ENCODE measurements at regions not wholly inside any gene's neighbourhood (a gene's known extent, or its start where the extent isn't known, plus 50 kb on each side); places are given as distances from the start of the nearest gene placed in this dataset.

GRCh38 chr12:75592638-75593335 lies 81.4 kb upstream of the KRR1 start:
- no peaks in the 10 kb centered on the region for H3K9me3 ChIP-seq (ENCODE audit: low read length)
- H3K27me3 ChIP-seq (ENCODE audit: insufficient read depth, low read depth, low read length): no peaks in the 10 kb centered on the region
- H3K36me3 ChIP-seq (ENCODE audit: insufficient read depth, low read length): no peaks in the 10 kb centered on the region
- no peak overlapping the region for H3K4me2 ChIP-seq (ENCODE audit: low read length)
- H2AFZ ChIP-seq (ENCODE audit: low read depth, low read length): no peak overlapping the region
- TF ChIP-seq MXI1 (conservative IDR thresholded peaks at IDR 0.05; ENCODE audit: poor library complexity, severe bottlenecking) (no peak), RAD21 (conservative IDR thresholded peaks at IDR 0.05) (no peak), EZH2 (IDR thresholded peaks at IDR 0.05; ENCODE audit: borderline replicate concordance, insufficient read depth, low read length, poor library complexity, severe bottlenecking) (no peak), TAF1 (IDR thresholded peaks at IDR 0.05; ENCODE audit: low read depth) (no peak), POLR2AphosphoS5 (IDR thresholded peaks at IDR 0.05) (no peak), SMC3 (conservative IDR thresholded peaks at IDR 0.05; ENCODE audit: poor library complexity) (no peak), EP300 (conservative IDR thresholded peaks at IDR 0.05; ENCODE audit: poor library complexity, severe bottlenecking) (no peak)
- TF ChIP-seq, protein P1, sequence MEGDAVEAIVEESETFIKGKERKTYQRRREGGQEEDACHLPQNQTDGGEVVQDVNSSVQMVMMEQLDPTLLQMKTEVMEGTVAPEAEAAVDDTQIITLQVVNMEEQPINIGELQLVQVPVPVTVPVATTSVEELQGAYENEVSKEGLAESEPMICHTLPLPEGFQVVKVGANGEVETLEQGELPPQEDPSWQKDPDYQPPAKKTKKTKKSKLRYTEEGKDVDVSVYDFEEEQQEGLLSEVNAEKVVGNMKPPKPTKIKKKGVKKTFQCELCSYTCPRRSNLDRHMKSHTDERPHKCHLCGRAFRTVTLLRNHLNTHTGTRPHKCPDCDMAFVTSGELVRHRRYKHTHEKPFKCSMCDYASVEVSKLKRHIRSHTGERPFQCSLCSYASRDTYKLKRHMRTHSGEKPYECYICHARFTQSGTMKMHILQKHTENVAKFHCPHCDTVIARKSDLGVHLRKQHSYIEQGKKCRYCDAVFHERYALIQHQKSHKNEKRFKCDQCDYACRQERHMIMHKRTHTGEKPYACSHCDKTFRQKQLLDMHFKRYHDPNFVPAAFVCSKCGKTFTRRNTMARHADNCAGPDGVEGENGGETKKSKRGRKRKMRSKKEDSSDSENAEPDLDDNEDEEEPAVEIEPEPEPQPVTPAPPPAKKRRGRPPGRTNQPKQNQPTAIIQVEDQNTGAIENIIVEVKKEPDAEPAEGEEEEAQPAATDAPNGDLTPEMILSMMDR (IDR thresholded peaks at IDR 0.05; ENCODE audit: poor library complexity, severe bottlenecking): no peak
- TF ChIP-seq, protein P2, sequence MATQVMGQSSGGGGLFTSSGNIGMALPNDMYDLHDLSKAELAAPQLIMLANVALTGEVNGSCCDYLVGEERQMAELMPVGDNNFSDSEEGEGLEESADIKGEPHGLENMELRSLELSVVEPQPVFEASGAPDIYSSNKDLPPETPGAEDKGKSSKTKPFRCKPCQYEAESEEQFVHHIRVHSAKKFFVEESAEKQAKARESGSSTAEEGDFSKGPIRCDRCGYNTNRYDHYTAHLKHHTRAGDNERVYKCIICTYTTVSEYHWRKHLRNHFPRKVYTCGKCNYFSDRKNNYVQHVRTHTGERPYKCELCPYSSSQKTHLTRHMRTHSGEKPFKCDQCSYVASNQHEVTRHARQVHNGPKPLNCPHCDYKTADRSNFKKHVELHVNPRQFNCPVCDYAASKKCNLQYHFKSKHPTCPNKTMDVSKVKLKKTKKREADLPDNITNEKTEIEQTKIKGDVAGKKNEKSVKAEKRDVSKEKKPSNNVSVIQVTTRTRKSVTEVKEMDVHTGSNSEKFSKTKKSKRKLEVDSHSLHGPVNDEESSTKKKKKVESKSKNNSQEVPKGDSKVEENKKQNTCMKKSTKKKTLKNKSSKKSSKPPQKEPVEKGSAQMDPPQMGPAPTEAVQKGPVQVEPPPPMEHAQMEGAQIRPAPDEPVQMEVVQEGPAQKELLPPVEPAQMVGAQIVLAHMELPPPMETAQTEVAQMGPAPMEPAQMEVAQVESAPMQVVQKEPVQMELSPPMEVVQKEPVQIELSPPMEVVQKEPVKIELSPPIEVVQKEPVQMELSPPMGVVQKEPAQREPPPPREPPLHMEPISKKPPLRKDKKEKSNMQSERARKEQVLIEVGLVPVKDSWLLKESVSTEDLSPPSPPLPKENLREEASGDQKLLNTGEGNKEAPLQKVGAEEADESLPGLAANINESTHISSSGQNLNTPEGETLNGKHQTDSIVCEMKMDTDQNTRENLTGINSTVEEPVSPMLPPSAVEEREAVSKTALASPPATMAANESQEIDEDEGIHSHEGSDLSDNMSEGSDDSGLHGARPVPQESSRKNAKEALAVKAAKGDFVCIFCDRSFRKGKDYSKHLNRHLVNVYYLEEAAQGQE (IDR thresholded peaks at IDR 0.05; ENCODE audit: borderline replicate concordance): no peak
- no peaks in the 10 kb centered on the region for H4K20me1 ChIP-seq (ENCODE audit: insufficient read depth)
- no peaks in the 10 kb centered on the region for H3K9me2 ChIP-seq (ENCODE audit: insufficient read depth, low read length)
- no peaks in the 10 kb centered on the region for H3F3A ChIP-seq (ENCODE audit: insufficient read depth, low read length, poor library complexity, severe bottlenecking)
- no peak overlapping the region for H3K4me3 ChIP-seq (ENCODE audit: low read length)
- H3K9ac ChIP-seq (ENCODE audit: low read length): no peak overlapping the region
- no peaks in the 10 kb centered on the region for H3K79me2 ChIP-seq (replicated peaks; ENCODE audit: insufficient read depth, low read length)
- H3K27ac ChIP-seq (ENCODE audit: low read length): no peak overlapping the region

GRCh38 chr12:75592086-75592485 lies 80.7 kb upstream of the KRR1 start:
- H3K9ac ChIP-seq (ENCODE audit: low read length): no peak overlapping the region
- H3K9me3 ChIP-seq (ENCODE audit: low read length): no peaks in the 10 kb centered on the region
- H3F3A ChIP-seq (ENCODE audit: insufficient read depth, low read length, poor library complexity, severe bottlenecking): no peaks in the 10 kb centered on the region
- H2AFZ ChIP-seq (ENCODE audit: low read depth, low read length): no peak overlapping the region
- H3K36me3 ChIP-seq (ENCODE audit: insufficient read depth, low read length): no peaks in the 10 kb centered on the region
- no peaks in the 10 kb centered on the region for H3K27me3 ChIP-seq (ENCODE audit: insufficient read depth, low read depth, low read length)
- TF ChIP-seq, protein P1 (IDR thresholded peaks at IDR 0.05; ENCODE audit: poor library complexity, severe bottlenecking): no peak
- TF ChIP-seq SMC3 (conservative IDR thresholded peaks at IDR 0.05; ENCODE audit: poor library complexity): no peak
- TF ChIP-seq EP300 (conservative IDR thresholded peaks at IDR 0.05; ENCODE audit: poor library complexity, severe bottlenecking): no peak
- no peak for TF ChIP-seq EZH2 (IDR thresholded peaks at IDR 0.05; ENCODE audit: borderline replicate concordance, insufficient read depth, low read length, poor library complexity, severe bottlenecking)
- no peak for TF ChIP-seq POLR2AphosphoS5 (IDR thresholded peaks at IDR 0.05)
- TF ChIP-seq, protein P2 (IDR thresholded peaks at IDR 0.05; ENCODE audit: borderline replicate concordance): no peak
- no peak for TF ChIP-seq RAD21 (conservative IDR thresholded peaks at IDR 0.05)
- no peak for TF ChIP-seq TAF1 (IDR thresholded peaks at IDR 0.05; ENCODE audit: low read depth)
- H4K20me1 ChIP-seq (ENCODE audit: insufficient read depth): no peaks in the 10 kb centered on the region
- no peaks in the 10 kb centered on the region for H3K9me2 ChIP-seq (ENCODE audit: insufficient read depth, low read length)
- H3K27ac ChIP-seq (ENCODE audit: low read length): no peak overlapping the region
- no peak overlapping the region for H3K4me2 ChIP-seq (ENCODE audit: low read length)
- no peak overlapping the region for H3K4me3 ChIP-seq (ENCODE audit: low read length)
- H3K79me2 ChIP-seq (replicated peaks; ENCODE audit: insufficient read depth, low read length): no peaks in the 10 kb centered on the region

All from neural cell (in vitro differentiated cells).